ENCODE measurements at regions not wholly inside any gene's neighbourhood (a gene's known extent, or its start where the extent isn't known, plus 50 kb on each side); places are given as distances from the start of the nearest gene placed in this dataset.

DNA sequence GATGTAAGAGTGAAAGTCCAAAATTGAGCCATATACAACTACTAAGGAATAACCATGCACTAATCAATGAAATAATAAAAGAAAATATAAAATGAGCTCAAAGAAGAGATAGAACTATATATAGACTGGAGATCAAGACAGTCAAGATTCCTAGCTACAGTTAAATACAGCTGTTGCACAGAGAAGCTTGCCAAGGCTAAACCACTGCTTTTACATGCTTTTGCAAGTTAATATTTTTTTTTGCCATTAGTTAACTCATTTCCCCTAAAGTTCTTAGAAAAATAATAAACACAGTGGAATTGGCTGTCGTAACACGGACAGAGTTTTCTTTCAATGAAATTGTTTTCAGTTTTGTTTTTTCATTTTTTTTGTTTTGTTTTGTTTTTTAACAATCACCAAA is 123.0 kb downstream of the VGLL3 start:
- intact Hi-C loops (cut with DNase I; ENCODE audit: low total_unique reads) (no loop called here), in situ Hi-C loops (cut with MboI; ENCODE audit: low pct_ligation_motif_present in 1 of 4, low pct_unique_long_range_greater_than_20kb in 1 of 4, low sequenced_read_pairs in 3 of 4) (no loop called here)
- Histone ChIP-seq H3K4me1 (no peaks in the 10 kb centered on the region), H3K9me3 (no peaks in the 10 kb centered on the region), H3K4me3 (no peak overlapping the region), H3K27ac (no peak overlapping the region), H3K27me3 (no peaks in the 10 kb centered on the region), H3K36me3 (no peaks in the 10 kb centered on the region)
- 44 to 61% methylated on average over 2 of the region's 2 CpGs for WGBS, 2 donors (ENCODE audit: low coverage in 1 of 2)
- TF ChIP-seq EP300 (IDR thresholded peaks at IDR 0.05; ENCODE audit: low read depth) (no peak), POLR2A (IDR thresholded peaks at IDR 0.05) (no peak), POLR2AphosphoS5 (IDR thresholded peaks at IDR 0.05) (no peak)
- TF ChIP-seq, protein P1, sequence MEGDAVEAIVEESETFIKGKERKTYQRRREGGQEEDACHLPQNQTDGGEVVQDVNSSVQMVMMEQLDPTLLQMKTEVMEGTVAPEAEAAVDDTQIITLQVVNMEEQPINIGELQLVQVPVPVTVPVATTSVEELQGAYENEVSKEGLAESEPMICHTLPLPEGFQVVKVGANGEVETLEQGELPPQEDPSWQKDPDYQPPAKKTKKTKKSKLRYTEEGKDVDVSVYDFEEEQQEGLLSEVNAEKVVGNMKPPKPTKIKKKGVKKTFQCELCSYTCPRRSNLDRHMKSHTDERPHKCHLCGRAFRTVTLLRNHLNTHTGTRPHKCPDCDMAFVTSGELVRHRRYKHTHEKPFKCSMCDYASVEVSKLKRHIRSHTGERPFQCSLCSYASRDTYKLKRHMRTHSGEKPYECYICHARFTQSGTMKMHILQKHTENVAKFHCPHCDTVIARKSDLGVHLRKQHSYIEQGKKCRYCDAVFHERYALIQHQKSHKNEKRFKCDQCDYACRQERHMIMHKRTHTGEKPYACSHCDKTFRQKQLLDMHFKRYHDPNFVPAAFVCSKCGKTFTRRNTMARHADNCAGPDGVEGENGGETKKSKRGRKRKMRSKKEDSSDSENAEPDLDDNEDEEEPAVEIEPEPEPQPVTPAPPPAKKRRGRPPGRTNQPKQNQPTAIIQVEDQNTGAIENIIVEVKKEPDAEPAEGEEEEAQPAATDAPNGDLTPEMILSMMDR (IDR thresholded peaks at IDR 0.05) = no peak
- DNase-seq = no peak

GRCh38 chr3:86865506-86865905 is 125.4 kb downstream of the VGLL3 start:
- no peaks in the 10 kb centered on the region for H3K36me3 ChIP-seq
- no peaks in the 10 kb centered on the region for H3K27me3 ChIP-seq
- in situ Hi-C loops (cut with MboI; ENCODE audit: low pct_ligation_motif_present in 1 of 4, low pct_unique_long_range_greater_than_20kb in 1 of 4, low sequenced_read_pairs in 3 of 4) (no loop called here), intact Hi-C loops (cut with DNase I; ENCODE audit: low total_unique reads) (no loop called here)
- DNase-seq = no peak
- H3K27ac ChIP-seq = no peak overlapping the region
- WGBS, 2 donors (ENCODE audit: low coverage in 1 of 2) = 73 to 85% methylated on average over 2 to 3 of the region's 3 CpGs
- no peaks in the 10 kb centered on the region for H3K4me1 ChIP-seq
- no peaks in the 10 kb centered on the region for H3K9me3 ChIP-seq
- no peak overlapping the region for H3K4me3 ChIP-seq
- no peak for TF ChIP-seq POLR2AphosphoS5 (IDR thresholded peaks at IDR 0.05)
- TF ChIP-seq POLR2A (IDR thresholded peaks at IDR 0.05) = no peak
- TF ChIP-seq, protein P1 (IDR thresholded peaks at IDR 0.05) = no peak
- TF ChIP-seq EP300 (IDR thresholded peaks at IDR 0.05; ENCODE audit: low read depth) = no peak

- Histone ChIP-seq H3K27ac (no peak overlapping the region), H3K4me3 (no peak overlapping the region), H3K9me3 (no peaks in the 10 kb centered on the region), H3K4me1 (no peaks in the 10 kb centered on the region), H3K36me3 (no peaks in the 10 kb centered on the region), H3K27me3 (no peaks in the 10 kb centered on the region)
- no peak for DNase-seq
- no peak for TF ChIP-seq POLR2AphosphoS5 (IDR thresholded peaks at IDR 0.05)
- no peak for TF ChIP-seq EP300 (IDR thresholded peaks at IDR 0.05; ENCODE audit: low read depth)
- TF ChIP-seq, protein P1 (IDR thresholded peaks at IDR 0.05) = no peak
- TF ChIP-seq POLR2A (IDR thresholded peaks at IDR 0.05) = no peak
- WGBS, 2 donors (ENCODE audit: low coverage in 1 of 2) = 0 to 97% methylated on average over 1 of the region's 1 CpG
- in situ Hi-C loops (cut with MboI; ENCODE audit: low pct_ligation_motif_present in 1 of 4, low pct_unique_long_range_greater_than_20kb in 1 of 4, low sequenced_read_pairs in 3 of 4) = no loop called here
- intact Hi-C loops (cut with DNase I; ENCODE audit: low total_unique reads) = no loop called here
Measured at GRCh38 chr3:86856711-86857110, 134.2 kb downstream of the VGLL3 start.

- intact Hi-C loops (cut with DNase I; ENCODE audit: low total_unique reads) (no loop called here), in situ Hi-C loops (cut with MboI; ENCODE audit: low pct_ligation_motif_present in 1 of 4, low pct_unique_long_range_greater_than_20kb in 1 of 4, low sequenced_read_pairs in 3 of 4) (no loop called here)
- DNase-seq = no peak
- no peak for TF ChIP-seq POLR2A (IDR thresholded peaks at IDR 0.05)
- no peak for TF ChIP-seq POLR2AphosphoS5 (IDR thresholded peaks at IDR 0.05)
- no peak for TF ChIP-seq EP300 (IDR thresholded peaks at IDR 0.05; ENCODE audit: low read depth)
- TF ChIP-seq, protein P1 (IDR thresholded peaks at IDR 0.05) = no peak
- H3K36me3 ChIP-seq = no peaks in the 10 kb centered on the region
- no peaks in the 10 kb centered on the region for H3K27me3 ChIP-seq
- H3K27ac ChIP-seq = no peak overlapping the region
- no peaks in the 10 kb centered on the region for H3K9me3 ChIP-seq
- H3K4me3 ChIP-seq = no peak overlapping the region
- H3K4me1 ChIP-seq = no peaks in the 10 kb centered on the region
- 62 to 80% methylated on average over 1 of the region's 1 CpG for WGBS, 2 donors (ENCODE audit: low coverage in 1 of 2)
Measured at GRCh38 chr3:86849991-86850390, 141.0 kb downstream of the VGLL3 start.

Data from transverse colon (tissue), 4 donors.